GM19468 (cell line): ENCODE measurements at regions not wholly inside any gene's neighbourhood (a gene's known extent, or its start where the extent isn't known, plus 50 kb on each side); places are given as distances from the start of the nearest gene placed in this dataset.
A peak's percentile ranks its signal among the peaks of the same experiment; 100 is the strongest.
"Not testable (repeated sequence)": the region's sequence is repeated elsewhere in the genome, so short reads cannot be mapped to it uniquely, and the experiment has no call there.

Experiments
- ATAC-seq: cut with Tn5 transposase; IDR thresholded peaks from one replicate; pipeline ENCODE4 v1.9.1; 2021; ENCODE audit warnings: mild to moderate bottlenecking, moderate library complexity, moderate number of reproducible peaks; ENCODE audit not compliant: unreplicated experiment; ENCODE audit errors: extremely low read depth

DNA sequence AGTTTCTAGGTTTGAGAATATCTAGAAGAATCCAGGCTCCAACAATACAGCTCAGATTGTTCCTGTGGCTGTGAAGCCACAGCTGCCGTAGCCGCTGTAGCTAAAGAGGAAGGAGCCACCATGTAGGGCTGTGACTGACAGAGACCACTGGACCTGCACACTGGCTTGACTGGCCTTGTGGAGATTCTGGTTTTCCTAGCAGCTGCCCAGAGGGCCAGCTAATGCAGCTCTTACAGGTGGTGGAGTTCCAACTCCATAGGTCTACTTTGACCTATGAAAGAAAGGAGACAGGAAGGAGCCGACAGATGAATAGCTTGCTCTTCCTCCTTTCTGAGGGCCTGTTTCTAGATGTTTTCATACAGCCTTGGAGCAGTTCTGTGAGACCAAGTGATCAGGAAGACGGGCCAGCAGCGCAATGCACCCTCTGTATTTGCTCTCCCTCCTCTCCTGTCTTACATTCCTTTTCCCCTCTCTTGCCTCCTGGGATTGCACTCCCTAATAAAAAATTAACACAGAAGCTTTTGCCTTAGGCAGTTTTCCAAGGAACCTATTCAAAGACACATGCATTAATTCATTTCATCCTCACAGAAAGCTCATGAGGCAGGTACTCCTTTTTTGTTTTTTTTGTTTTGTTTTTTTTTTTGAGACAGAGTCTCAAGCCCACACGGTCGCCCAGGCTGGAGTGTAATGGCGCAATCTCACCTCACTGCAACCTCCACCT lies 51.8 kb upstream of the MYB start:
- ATAC-seq: peak; percentile 33

- ATAC-seq: peak; percentile 58
These were observed 52.7 kb upstream of the MYB start for GRCh38 chr6:135128268-135128914.

DNA sequence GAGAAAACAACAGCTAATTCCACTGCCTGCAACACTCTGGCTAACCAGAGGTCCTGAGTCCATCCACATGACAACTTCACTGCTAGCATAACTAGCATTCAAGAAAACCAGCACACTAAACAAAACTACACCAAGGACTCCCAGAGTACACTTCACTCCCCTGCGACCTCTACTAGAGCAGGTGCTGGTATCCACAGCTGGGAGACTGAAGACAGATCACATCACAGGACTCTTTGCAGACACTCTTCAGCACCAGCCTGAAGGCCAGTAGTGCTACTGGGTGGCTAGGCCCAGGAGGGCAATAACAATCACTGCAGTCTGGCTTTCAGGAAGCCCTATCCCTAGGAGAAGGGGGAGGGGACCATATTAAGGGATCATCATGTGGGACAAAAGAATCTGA lies 54.4 kb upstream of the MYB start:
- ATAC-seq: no peak

DNA sequence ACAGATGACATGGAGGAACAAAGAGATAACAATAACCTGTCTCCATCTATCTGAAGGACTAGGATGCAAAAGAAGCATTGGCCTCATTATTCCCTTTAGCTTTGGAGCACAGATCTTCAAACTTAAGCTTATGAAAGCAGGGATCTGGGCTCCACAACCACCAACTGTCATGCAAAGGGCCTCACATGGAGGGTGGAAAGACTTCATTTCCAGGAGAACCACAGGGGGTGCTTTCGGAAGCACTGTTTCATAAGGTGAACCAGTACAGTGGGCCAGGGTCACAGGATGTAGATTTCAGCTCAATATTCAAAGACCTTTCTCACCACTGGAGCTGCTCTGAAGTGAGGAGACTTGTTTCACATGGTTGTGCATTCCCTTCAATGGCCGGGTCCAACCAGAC lies 55.1 kb upstream of the MYB start:
- no peak for ATAC-seq

GRCh38 chr6:135121434-135121833 lies 59.7 kb upstream of the MYB start:
- no peak for ATAC-seq

GRCh38 chr6:135118134-135118730 lies 62.9 kb upstream of the MYB start:
- no peak for ATAC-seq

GRCh38 chr6:135117413-135117968 lies 62.9 kb upstream of the HBS1L start:
- no peak for ATAC-seq

GRCh38 chr6:135116571-135116970 lies 61.9 kb upstream of the HBS1L start:
- ATAC-seq: no peak

DNA sequence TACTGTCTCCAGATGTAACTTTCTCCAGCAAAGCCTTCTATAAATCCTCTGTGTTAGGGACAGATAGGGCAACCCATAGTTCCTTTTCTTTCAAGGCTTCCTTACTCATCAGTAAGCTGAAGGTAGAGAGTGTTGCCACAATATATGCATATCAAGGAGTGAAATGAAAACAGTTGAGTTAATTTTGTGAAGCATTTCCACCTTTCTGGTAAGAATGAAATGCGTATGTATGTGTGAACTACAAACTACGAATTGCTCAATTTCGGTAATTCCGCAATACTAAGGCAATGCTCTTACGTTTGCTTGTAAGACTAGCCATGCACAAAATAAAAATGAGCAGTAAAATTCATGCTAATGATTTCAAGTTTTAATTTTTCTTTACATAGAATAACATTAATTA lies 61.2 kb upstream of the HBS1L start:
- ATAC-seq: no peak

DNA sequence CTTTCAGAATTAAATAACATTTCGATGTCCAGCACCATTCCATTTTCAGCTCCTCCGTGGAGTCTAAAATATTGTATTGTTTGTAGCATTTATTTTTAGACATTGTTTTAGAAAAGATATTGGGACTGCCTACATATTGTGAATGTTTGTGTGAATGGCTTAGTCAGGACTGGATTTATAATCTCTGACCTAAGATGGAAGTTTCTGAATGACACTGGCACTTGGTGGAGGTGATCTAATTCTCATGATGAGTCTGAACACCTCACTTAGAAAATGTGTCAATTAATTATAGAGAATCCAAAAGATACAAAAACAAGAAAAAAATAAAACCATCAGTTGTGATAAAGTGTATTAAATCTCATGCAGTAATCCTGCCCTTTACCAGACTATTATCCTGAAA lies 60.8 kb upstream of the HBS1L start:
- no peak for ATAC-seq

DNA sequence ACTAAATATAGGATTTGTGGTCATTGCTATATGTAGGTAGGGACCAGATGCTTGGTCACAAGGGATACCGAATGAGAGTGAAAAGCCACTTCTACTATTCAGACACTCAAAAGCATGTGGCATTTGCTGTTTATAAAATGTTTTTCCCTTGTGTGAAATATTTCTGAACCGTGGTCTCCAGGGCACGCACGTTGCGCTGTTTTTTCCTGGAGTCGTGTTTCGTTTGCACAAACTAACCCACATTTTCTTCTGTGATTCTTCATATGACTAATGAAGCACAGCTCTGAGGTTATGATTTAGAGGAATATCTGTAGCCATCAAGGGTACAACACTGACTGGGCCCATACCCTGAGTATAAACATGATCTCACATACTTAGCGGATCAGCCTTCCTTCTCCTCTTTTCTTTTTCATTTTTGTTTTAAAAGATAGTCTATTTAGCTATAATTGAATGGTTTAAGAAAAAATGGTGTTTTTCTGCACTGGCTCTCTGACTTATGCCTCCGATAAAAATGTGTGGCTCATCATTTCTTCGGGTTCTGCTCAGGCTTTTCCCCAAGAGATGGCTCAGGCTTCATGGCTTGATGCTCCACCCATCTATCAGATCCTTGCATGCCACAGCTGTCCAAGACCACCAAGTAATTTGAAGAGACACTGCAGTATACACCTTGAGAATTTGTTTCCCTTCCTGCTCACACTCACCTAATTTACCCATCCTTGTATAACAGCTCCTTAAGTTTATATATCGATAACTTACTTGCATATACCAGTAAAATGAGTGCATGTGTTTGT lies 59.9 kb upstream of the HBS1L start:
- ATAC-seq: peak; percentile 39

- no peak for ATAC-seq
These were observed 59.2 kb upstream of the HBS1L start for GRCh38 chr6:135113860-135114259.

- ATAC-seq: not testable (repeated sequence)
These were observed 58.3 kb upstream of the HBS1L start for GRCh38 chr6:135112951-135113350.

- not testable (repeated sequence) for ATAC-seq
These were observed 55.7 kb upstream of the HBS1L start for GRCh38 chr6:135110261-135110781.

GRCh38 chr6:135109761-135110160 lies 55.1 kb upstream of the HBS1L start:
- ATAC-seq: no peak

- ATAC-seq: no peak
These were observed 54.1 kb upstream of the HBS1L start for GRCh38 chr6:135108692-135109091.

- ATAC-seq: no peak
These were observed 52.0 kb upstream of the HBS1L start for GRCh38 chr6:135106611-135107010.

DNA sequence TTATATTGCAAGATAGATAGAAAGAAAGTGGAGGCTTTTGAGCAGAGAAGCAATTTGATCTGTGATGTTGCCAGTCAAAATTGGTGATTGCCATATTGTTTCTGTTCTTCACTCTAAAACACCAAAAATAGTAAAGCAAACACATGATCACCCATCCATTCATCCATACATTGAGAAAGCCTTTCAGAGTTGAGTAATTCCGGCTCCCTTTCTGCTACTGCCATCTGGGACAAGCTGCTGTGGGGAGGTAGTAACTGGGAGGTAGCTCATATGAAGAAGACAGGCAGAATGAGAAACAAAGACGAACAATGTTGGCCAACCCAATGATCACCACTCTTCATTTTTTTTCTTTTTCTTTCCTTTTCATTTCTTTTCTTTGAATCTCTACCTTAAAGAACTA lies 51.1 kb upstream of the HBS1L start:
- no peak for ATAC-seq

DNA sequence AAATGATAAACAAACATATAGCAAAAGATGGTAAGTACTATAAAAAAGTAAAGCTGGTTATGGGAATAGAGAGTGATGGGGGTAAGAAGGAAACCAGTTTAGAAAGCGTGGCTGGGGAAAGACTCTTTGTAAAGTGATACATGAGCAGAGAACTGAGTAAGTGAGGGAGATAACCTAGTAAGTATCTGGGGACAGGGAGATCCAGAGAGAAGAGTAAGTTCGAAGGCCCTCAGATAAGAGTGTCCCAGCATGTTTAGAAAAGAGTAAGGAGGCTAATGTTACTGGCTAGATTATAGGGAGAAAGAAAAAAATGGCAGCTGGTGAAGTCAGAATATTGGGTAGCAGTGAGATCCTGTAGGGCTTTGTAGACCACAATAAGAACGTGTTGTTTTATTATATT lies 50.7 kb upstream of the HBS1L start:
- ATAC-seq: no peak
